ENCODE measurements at regions not wholly inside any gene's neighbourhood (a gene's known extent, or its start where the extent isn't known, plus 50 kb on each side); places are given as distances from the start of the nearest gene placed in this dataset.

DNA sequence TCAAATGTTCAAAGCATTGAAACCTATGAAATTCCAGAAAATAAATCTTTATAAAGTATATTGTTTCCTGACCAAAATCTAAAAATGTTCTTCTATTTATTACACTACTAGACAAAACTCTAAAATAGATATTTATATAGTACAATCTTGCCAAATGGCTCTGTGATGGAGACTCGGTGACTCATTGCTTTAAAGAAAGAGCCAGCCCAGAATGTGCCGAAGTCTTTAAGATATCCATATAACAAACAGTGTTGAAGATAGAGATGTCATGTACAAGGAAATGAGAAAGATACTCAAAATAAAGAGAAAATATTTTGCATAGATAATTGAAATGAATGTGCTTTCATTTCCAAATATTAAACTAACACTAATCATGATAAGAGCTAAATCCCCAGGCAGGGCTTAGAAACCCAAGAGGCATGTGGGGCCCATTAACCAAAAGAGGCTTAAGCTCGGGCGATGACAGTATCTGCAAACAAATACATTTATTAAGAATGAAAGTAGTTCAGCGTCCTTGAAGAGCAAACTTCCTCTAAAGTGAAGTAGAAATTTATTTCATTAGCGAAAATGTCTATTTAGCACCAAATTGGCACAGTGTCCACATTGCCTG lies 102.1 kb upstream of the FAM9B start:
- TF ChIP-seq, protein P1, sequence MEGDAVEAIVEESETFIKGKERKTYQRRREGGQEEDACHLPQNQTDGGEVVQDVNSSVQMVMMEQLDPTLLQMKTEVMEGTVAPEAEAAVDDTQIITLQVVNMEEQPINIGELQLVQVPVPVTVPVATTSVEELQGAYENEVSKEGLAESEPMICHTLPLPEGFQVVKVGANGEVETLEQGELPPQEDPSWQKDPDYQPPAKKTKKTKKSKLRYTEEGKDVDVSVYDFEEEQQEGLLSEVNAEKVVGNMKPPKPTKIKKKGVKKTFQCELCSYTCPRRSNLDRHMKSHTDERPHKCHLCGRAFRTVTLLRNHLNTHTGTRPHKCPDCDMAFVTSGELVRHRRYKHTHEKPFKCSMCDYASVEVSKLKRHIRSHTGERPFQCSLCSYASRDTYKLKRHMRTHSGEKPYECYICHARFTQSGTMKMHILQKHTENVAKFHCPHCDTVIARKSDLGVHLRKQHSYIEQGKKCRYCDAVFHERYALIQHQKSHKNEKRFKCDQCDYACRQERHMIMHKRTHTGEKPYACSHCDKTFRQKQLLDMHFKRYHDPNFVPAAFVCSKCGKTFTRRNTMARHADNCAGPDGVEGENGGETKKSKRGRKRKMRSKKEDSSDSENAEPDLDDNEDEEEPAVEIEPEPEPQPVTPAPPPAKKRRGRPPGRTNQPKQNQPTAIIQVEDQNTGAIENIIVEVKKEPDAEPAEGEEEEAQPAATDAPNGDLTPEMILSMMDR (IDR thresholded peaks at IDR 0.05), result no peak
- no peak for TF ChIP-seq POLR2A (IDR thresholded peaks at IDR 0.05)
- no peak for DNase-seq
- no peaks in the 10 kb centered on the region for H3K36me3 ChIP-seq (replicated peaks in 1 of 2)

DNA sequence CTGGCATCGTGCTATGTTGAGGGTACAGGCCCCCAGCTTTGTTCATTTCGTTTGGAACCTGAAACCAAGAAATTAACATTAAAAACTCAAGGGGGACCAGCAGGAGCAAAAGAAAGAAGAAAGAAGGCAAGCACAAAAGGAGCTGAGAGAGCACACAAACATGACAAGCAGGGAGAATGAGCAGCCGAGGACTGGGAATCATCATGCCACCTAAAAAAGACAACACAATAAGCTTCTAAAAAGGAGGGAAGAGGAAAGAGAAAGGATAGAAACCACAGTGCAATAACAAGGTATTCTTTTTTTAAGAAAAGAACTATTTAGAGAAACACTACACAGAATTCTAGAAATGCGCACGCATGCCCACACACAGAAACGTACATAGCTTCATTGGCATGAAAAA lies 103.2 kb upstream of the FAM9B start:
- DNase-seq, result no peak
- no peak overlapping the region for H3K27ac ChIP-seq
- no peaks in the 10 kb centered on the region for H3K36me3 ChIP-seq (replicated peaks in 1 of 2)
- no peaks in the 10 kb centered on the region for H3K9me3 ChIP-seq (replicated peaks in 1 of 3)
- H3K27me3 ChIP-seq, result no peaks in the 10 kb centered on the region
- intact Hi-C loops (cut with DNase I), result no loop called here
- 75 to 91% (median 85%) methylated on average over 6 of the region's 6 CpGs for WGBS, 4 donors
- TF ChIP-seq, protein P1 (IDR thresholded peaks at IDR 0.05), result no peak
- TF ChIP-seq POLR2A (IDR thresholded peaks at IDR 0.05), result no peak
- no peak overlapping the region for H3K4me3 ChIP-seq
- no peaks in the 10 kb centered on the region for H3K4me1 ChIP-seq (replicated peaks in 1 of 2)

More for the DNA sequence above, 102.1 kb upstream of the FAM9B start:
- 37 to 56% (median 54%) methylated on average over 6 of the region's 6 CpGs for WGBS, 4 donors
- Histone ChIP-seq H3K4me3 (no peak overlapping the region), H3K27ac (no peak overlapping the region), H3K9me3 (replicated peaks in 1 of 3) (no peaks in the 10 kb centered on the region), H3K4me1 (replicated peaks in 1 of 2) (no peaks in the 10 kb centered on the region), H3K27me3 (no peaks in the 10 kb centered on the region)
- intact Hi-C loops (cut with DNase I), result no loop called here

DNA sequence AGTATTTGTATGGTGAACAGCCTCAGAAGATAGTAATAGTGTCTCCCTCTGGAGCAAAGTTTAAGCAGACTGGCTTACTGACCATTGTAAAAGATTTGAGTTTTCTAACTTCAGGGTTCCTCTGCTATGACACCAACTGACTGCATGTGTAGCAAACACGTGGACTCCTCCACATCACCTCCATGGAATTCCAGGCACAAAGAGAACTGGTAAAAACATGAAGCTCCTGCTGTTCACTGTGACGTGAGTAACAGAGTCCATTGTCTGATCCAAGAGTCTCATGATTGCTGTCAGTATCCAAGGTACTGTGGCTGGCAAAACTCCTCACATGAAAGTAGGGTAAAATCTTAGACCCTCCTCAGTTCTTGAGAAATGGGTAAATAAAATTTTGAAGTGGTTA lies 107.6 kb upstream of the FAM9B start:
- Histone ChIP-seq H3K9me3 (replicated peaks in 1 of 3) (no peaks in the 10 kb centered on the region), H3K27ac (no peak overlapping the region), H3K27me3 (no peaks in the 10 kb centered on the region), H3K36me3 (replicated peaks in 1 of 2) (no peaks in the 10 kb centered on the region), H3K4me3 (no peak overlapping the region), H3K4me1 (replicated peaks in 1 of 2) (no peaks in the 10 kb centered on the region)
- intact Hi-C loops (cut with DNase I), result no loop called here
- 47 to 84% (median 62%) methylated on average over 2 of the region's 2 CpGs for WGBS, 4 donors
- no peak for DNase-seq
- no peak for TF ChIP-seq POLR2A (IDR thresholded peaks at IDR 0.05)
- TF ChIP-seq, protein P1 (IDR thresholded peaks at IDR 0.05), result no peak

DNA sequence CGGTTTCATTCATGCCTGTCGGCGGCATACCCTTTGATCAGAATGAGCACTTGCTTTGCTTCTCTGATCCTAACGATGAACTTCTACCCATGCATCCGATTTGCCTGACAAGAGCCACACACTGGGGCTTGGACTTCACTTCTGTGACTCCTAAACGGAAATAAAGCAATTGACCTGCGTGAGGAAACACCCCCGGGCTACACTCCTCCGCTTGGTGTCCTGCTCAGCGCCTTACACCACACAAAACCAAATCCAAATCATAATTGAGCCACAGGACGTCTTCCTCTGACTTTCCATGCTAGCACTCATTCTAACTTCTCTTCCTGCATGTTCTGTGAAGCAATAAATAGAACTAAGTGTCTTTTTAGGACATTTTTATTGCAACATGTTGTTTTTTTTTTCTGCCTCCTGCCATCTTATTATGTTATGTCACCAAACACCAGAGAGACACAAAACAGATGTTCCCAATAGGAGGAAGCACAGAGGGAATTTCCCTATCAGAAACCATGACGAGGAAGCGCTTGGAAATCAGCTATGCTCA lies 110.8 kb upstream of the FAM9B start:
- H3K4me1 ChIP-seq (replicated peaks in 1 of 2), result no peaks in the 10 kb centered on the region
- no peak for TF ChIP-seq POLR2A (IDR thresholded peaks at IDR 0.05)
- TF ChIP-seq, protein P1 (IDR thresholded peaks at IDR 0.05), result no peak

More for the DNA sequence above, 110.8 kb upstream of the FAM9B start:
- H3K27me3 ChIP-seq, result no peaks in the 10 kb centered on the region
- intact Hi-C loops (cut with DNase I), result no loop called here
- no peaks in the 10 kb centered on the region for H3K9me3 ChIP-seq (replicated peaks in 1 of 3)
- H3K36me3 ChIP-seq (replicated peaks in 1 of 2), result no peaks in the 10 kb centered on the region
- no peak for DNase-seq
- 50 to 74% (median 69%) methylated on average over 12 to 13 of the region's 13 CpGs for WGBS, 4 donors
- H3K4me3 ChIP-seq, result no peak overlapping the region
- no peak overlapping the region for H3K27ac ChIP-seq

All from adrenal gland (tissue), 9 donors.